K562 (cell line): ENCODE measurements at regions not wholly inside any gene's neighbourhood (a gene's known extent, or its start where the extent isn't known, plus 50 kb on each side); places are given as distances from the start of the nearest gene placed in this dataset.

Experiments
- ARHGAP35 ChIP-seq: fragments of 450-650 bp; IDR thresholded peaks from 2 replicates; pipeline ENCODE4 v1.6.1; 2018; ENCODE audit not compliant: partially characterized antibody
- ARID1B ChIP-seq: fragments of 450-650 bp; IDR thresholded peaks from 2 replicates; pipeline ENCODE4 v1.6.1; 2016; ENCODE audit warnings: antibody characterized with exemption, mild to moderate bottlenecking, inconsistent platforms
- ATF1 ChIP-seq, 2 experiments: fragments of 450-650 bp in 1 of 2; IDR thresholded peaks; 2 replicates each; pipeline ENCODE4 v1.6.1; 2016; ENCODE audit warnings: missing compliant biosample characterization in 1 of 2, missing genetic modification characterization in 1 of 2
- ATF3 ChIP-seq, 2 experiments: fragments of 450-650 bp in 1 of 2; sonication (generic) in 1 of 2; formaldehyde crosslinking in 1 of 2; IDR thresholded peaks in 1 of 2; conservative IDR thresholded peaks in 1 of 2; 2 replicates each; pipeline versions ENCODE4 v1.6.1 to v1.8.1; 2016 to 2023; ENCODE audit warnings: mild to moderate bottlenecking in 2 of 2, moderate library complexity in 2 of 2, inconsistent platforms in 1 of 2, missing genetic modification reagents in 1 of 2
- BHLHE40 ChIP-seq: IDR thresholded peaks from 2 replicates; pipeline ENCODE4 v1.6.1; 2011; ENCODE audit warnings: low read length, improper control_type of control experiment
- CBFA2T3 ChIP-seq: fragments of 450-650 bp; IDR thresholded peaks from 2 replicates; pipeline ENCODE4 v1.6.1; 2017
- CBX3 ChIP-seq, 2 experiments: IDR thresholded peaks; 1 replicate in 1 of 2; 2 replicates in 1 of 2; pipeline ENCODE4 v1.6.1; 2012; ENCODE audit warnings: inconsistent platforms in 2 of 2, low read length in 2 of 2, borderline replicate concordance in 1 of 2, control low read depth in 1 of 2
- CCAR2 ChIP-seq: fragments of 200-400 bp; formaldehyde crosslinking; IDR thresholded peaks from 2 replicates; pipeline ENCODE4 v1.6.1; 2017; ENCODE audit warnings: mild to moderate bottlenecking, low read depth, low read length
- CXXC5 ChIP-seq: fragments of 250-450 bp; sonication (Bioruptor Pico); IDR thresholded peaks from 2 replicates; pipeline ENCODE4 v1.8.0; 2022; ENCODE audit warnings: inconsistent platforms, mild to moderate bottlenecking, moderate library complexity
- ELF4 ChIP-seq: fragments of 450-650 bp; formaldehyde crosslinking; IDR thresholded peaks from 2 replicates; pipeline ENCODE4 v1.4.0; 2022; ENCODE audit warnings: missing genetic modification characterization
- GTF2A2 ChIP-seq: IDR thresholded peaks from 2 replicates; pipeline ENCODE4 v1.6.1; 2016; ENCODE audit warnings: mild to moderate bottlenecking, missing genetic modification characterization, missing compliant biosample characterization
- KLF10 ChIP-seq: fragments of 250-450 bp; sonication (Bioruptor Pico); IDR thresholded peaks from 2 replicates; pipeline ENCODE4 v1.6.1; 2021; ENCODE audit warnings: matching md5 sums
- NFE2L1 ChIP-seq: fragments of 450-650 bp; IDR thresholded peaks from 2 replicates; pipeline ENCODE4 v1.6.1; 2016; ENCODE audit warnings: missing genetic modification characterization, low read depth, mild to moderate bottlenecking, missing compliant biosample characterization, moderate library complexity, borderline replicate concordance
- NFRKB ChIP-seq: fragments of 450-650 bp; IDR thresholded peaks from 2 replicates; pipeline ENCODE4 v1.6.1; 2016; ENCODE audit warnings: low read depth
- NR2C2 ChIP-seq, 2 experiments: fragments of 200-800 bp in 1 of 2; sonication (Bioruptor generic) in 1 of 2; sonication (generic) in 1 of 2; formaldehyde crosslinking in 1 of 2; IDR thresholded peaks; 2 replicates each; pipeline versions ENCODE4 v1.6.1 to v1.8.0; 2016 to 2022; ENCODE audit warnings: mild to moderate bottlenecking in 1 of 2, missing compliant biosample characterization in 1 of 2, missing genetic modification characterization in 1 of 2, missing genetic modification reagents in 1 of 2
- POLR2AphosphoS2 ChIP-seq: IDR thresholded peaks from 2 replicates; pipeline ENCODE4 v1.6.1; 2012; ENCODE audit warnings: low read length, improper control_type of control experiment
- RCOR1 ChIP-seq, 2 experiments: IDR thresholded peaks; 2 replicates each; pipeline ENCODE4 v1.6.1; 2012; ENCODE audit warnings: low read depth in 2 of 2, low read length in 2 of 2, borderline replicate concordance in 1 of 2, improper control_type of control experiment in 1 of 2
- SIX5 ChIP-seq, 2 experiments: IDR thresholded peaks; 2 replicates each; pipeline ENCODE4 v1.6.1; 2011; ENCODE audit warnings: low read length in 2 of 2, borderline replicate concordance in 1 of 2, low read depth in 1 of 2, mild to moderate bottlenecking in 1 of 2, moderate library complexity in 1 of 2; ENCODE audit not compliant: insufficient read depth in 1 of 2
- SLC30A9 ChIP-seq: fragments of 250-450 bp; sonication (Bioruptor Pico); IDR thresholded peaks from 2 replicates; pipeline ENCODE4 v1.8.0; 2022; ENCODE audit warnings: mild to moderate bottlenecking, moderate library complexity
- SMARCC2 ChIP-seq: fragments of 450-650 bp; IDR thresholded peaks from 2 replicates; pipeline ENCODE4 v1.6.1; 2017; ENCODE audit warnings: antibody characterized with exemption, moderate library complexity, mild to moderate bottlenecking, low read depth
- SREBF2 ChIP-seq: sonication (generic); formaldehyde crosslinking; IDR thresholded peaks from 2 replicates; pipeline ENCODE4 v1.4.0; 2020; ENCODE audit warnings: mild to moderate bottlenecking, missing genetic modification reagents
- SRSF1 ChIP-seq: fragments of 200-400 bp; formaldehyde crosslinking; IDR thresholded peaks from 2 replicates; pipeline ENCODE4 v1.6.1; 2017; ENCODE audit warnings: mild to moderate bottlenecking, low read depth, low read length, moderate library complexity
- TGIF2 ChIP-seq: sonication (generic); formaldehyde crosslinking; IDR thresholded peaks from 2 replicates; pipeline ENCODE4 v1.8.1; 2022; ENCODE audit warnings: mild to moderate bottlenecking, missing genetic modification reagents, moderate library complexity
- TRIM24 ChIP-seq, 2 experiments: fragments of 450-650 bp; IDR thresholded peaks; 2 replicates each; pipeline ENCODE4 v1.6.1; 2016
- ZNF592 ChIP-seq: fragments of 450-650 bp; IDR thresholded peaks from 2 replicates; pipeline ENCODE4 v1.6.1; 2017; ENCODE audit warnings: antibody characterized with exemption, mild to moderate bottlenecking

GRCh38 chr2:242098445-242099128, 229.1 kb downstream of the RTP5 start (continued):
- TF ChIP-seq SREBF2 (CRISPR knock-in tag) = no peak
- TF ChIP-seq POLR2AphosphoS2 = no peak
- TF ChIP-seq NR2C2 (CRISPR knock-in tag; IDR thresholded peaks at IDR 0.05) = no peak
- 0 out of 2 replicates have a peak, but pooled peaks have one; percentile 26 for TF ChIP-seq NR2C2 (tag; IDR thresholded peaks at IDR 0.05)
- peak; percentile 60 for TF ChIP-seq CBFA2T3
- peak; percentile 83 for TF ChIP-seq ARID1B
- TF ChIP-seq SIX5 (IDR thresholded peaks at IDR 0.05; ENCODE audit: borderline replicate concordance in 1 of 2, insufficient read depth in 1 of 2, low read depth in 1 of 2, low read length in 2 of 2) = no peak
- no peak for TF ChIP-seq GTF2A2 (tag)
- peak; percentile 91 for TF ChIP-seq ZNF592
- no peak for TF ChIP-seq CXXC5 (CRISPR knock-in tag)
- TF ChIP-seq CCAR2 = no peak
- TF ChIP-seq TGIF2 = no peak
- no peak for TF ChIP-seq ATF1 (CRISPR knock-in tag; IDR thresholded peaks at IDR 0.05)
- 0 out of 2 replicates have a peak, but pooled peaks have one; percentile 32 for TF ChIP-seq ATF1 (tag; IDR thresholded peaks at IDR 0.05)
- TF ChIP-seq KLF10 (CRISPR knock-in tag) = no peak
- peak; percentile 74; the same call in 1 of the 2 replicates for TF ChIP-seq NFRKB
- peak; percentile 78 for TF ChIP-seq NFE2L1
- no peak for TF ChIP-seq RCOR1 (IDR thresholded peaks at IDR 0.05; ENCODE audit: borderline replicate concordance in 1 of 2, low read depth in 2 of 2, low read length in 2 of 2)
- peak in 1 of 2 experiments; percentile 58; a peak in 1 of 3 replicates for TF ChIP-seq CBX3 (IDR thresholded peaks at IDR 0.05; ENCODE audit: borderline replicate concordance in 1 of 2, low read length in 2 of 2)
- peak; percentile 39 to 54; a peak in 2 of 4 replicates for TF ChIP-seq TRIM24 (IDR thresholded peaks at IDR 0.05)
- TF ChIP-seq SRSF1 = no peak
- TF ChIP-seq SMARCC2 = peak; percentile 68; the same call in 1 of the 2 replicates
- TF ChIP-seq ELF4 (CRISPR knock-in tag) = no peak
- TF ChIP-seq ARHGAP35 = peak; percentile 29
- no peak for TF ChIP-seq SLC30A9 (CRISPR knock-in tag)
- TF ChIP-seq BHLHE40 = peak; percentile 70
- TF ChIP-seq ATF3 (IDR thresholded peaks at IDR 0.05) = peak; percentile 66
- no peak for TF ChIP-seq ATF3 (CRISPR knock-in tag; conservative IDR thresholded peaks at IDR 0.05)
